Fibroblast of lung (primary cell): ENCODE measurements at regions not wholly inside any gene's neighbourhood (a gene's known extent, or its start where the extent isn't known, plus 50 kb on each side); places are given as distances from the start of the nearest gene placed in this dataset.

Experiments
- DNase-seq, 2 donors: peaks; one replicate each; pipeline versions ENCODE4 v3.0.0 to v3.0.0-alpha.2; 2010; ENCODE audit warnings: low read depth in 2 of 2
- H2AFZ ChIP-seq: 2 replicates; pipeline ENCODE4 v1.5.1; 2012; ENCODE audit warnings: low read length, control low read depth, inconsistent platforms
- H3K27ac ChIP-seq: 2 replicates; pipeline ENCODE4 v1.5.1; 2011; ENCODE audit warnings: low read length, control low read depth; ENCODE audit not compliant: insufficient read depth
- H3K27me3 ChIP-seq: 2 replicates; pipeline ENCODE4 v1.5.1; 2011; ENCODE audit warnings: mild to moderate bottlenecking, low read length; ENCODE audit not compliant: control insufficient read depth, insufficient read depth
- H3K36me3 ChIP-seq: 2 replicates; pipeline ENCODE4 v1.5.1; 2011; ENCODE audit warnings: low read length; ENCODE audit not compliant: control insufficient read depth, insufficient read depth
- H3K4me1 ChIP-seq: 2 replicates; pipeline ENCODE4 v1.5.1; 2011; ENCODE audit warnings: low read length; ENCODE audit not compliant: control insufficient read depth, insufficient read depth; ENCODE audit errors: extremely low read depth
- H3K4me2 ChIP-seq: 2 replicates; pipeline ENCODE4 v1.5.1; 2011; ENCODE audit warnings: low read length, control low read depth; ENCODE audit not compliant: insufficient read depth; ENCODE audit errors: extremely low read depth
- H3K4me3 ChIP-seq, 4 experiments: fragments of 200-600 bp in 1 of 4; sonication (generic) in 1 of 4; replicated peaks in 1 of 4; 2 replicates each; pipeline ENCODE4 v1.5.1; 2011 to 2016; ENCODE audit warnings: low read length in 4 of 4, low read depth in 3 of 4, mild to moderate bottlenecking in 3 of 4, control low read depth in 2 of 4, inconsistent platforms in 1 of 4, mixed read lengths in 1 of 4; ENCODE audit not compliant: insufficient read depth in 1 of 4; ENCODE audit errors: control extremely low read depth in 1 of 4
- H3K79me2 ChIP-seq: 2 replicates; pipeline ENCODE4 v1.5.1; 2012; ENCODE audit warnings: mild to moderate bottlenecking, low read length, inconsistent platforms; ENCODE audit not compliant: control insufficient read depth, insufficient read depth
- H3K9ac ChIP-seq: 2 replicates; pipeline ENCODE4 v1.5.1; 2011; ENCODE audit warnings: mild to moderate bottlenecking, low read length, control low read depth; ENCODE audit not compliant: insufficient read depth
- H3K9me3 ChIP-seq: 2 replicates; pipeline ENCODE4 v1.5.1; 2012; ENCODE audit warnings: low read depth, low read length; ENCODE audit not compliant: control insufficient read depth, insufficient read depth
- H4K20me1 ChIP-seq: 2 replicates; pipeline ENCODE4 v1.5.1; 2011; ENCODE audit warnings: low read length; ENCODE audit not compliant: control insufficient read depth, insufficient read depth; ENCODE audit errors: extremely low read depth
- EZH2 ChIP-seq: IDR thresholded peaks from 2 replicates; pipeline ENCODE4 v1.5.1; 2012; ENCODE audit warnings: low read length, control low read depth, mild to moderate bottlenecking; ENCODE audit errors: missing control alignments
- TF ChIP-seq, protein P1 (sequence below), 2 donors: IDR thresholded peaks in 1 of 2; conservative IDR thresholded peaks in 1 of 2; 1 replicate in 1 of 2; 2 replicates in 1 of 2; pipeline ENCODE4 v1.5.1; 2011 to 2012; ENCODE audit warnings: low read length in 2 of 2, control low read depth in 1 of 2, inconsistent platforms in 1 of 2, low read depth in 1 of 2, mild to moderate bottlenecking in 1 of 2

- Histone ChIP-seq H3K4me2 (no peak overlapping the region), H2AFZ (no peak overlapping the region), H3K79me2 (no peaks in the 10 kb centered on the region), H3K9me3 (no peaks in the 10 kb centered on the region), H3K27ac (no peak overlapping the region), H4K20me1 (no peaks in the 10 kb centered on the region), H3K9ac (no peak overlapping the region), H3K4me1 (no peaks in the 10 kb centered on the region), H3K4me3 (no peak overlapping the region), H3K36me3 (no peaks in the 10 kb centered on the region), H3K27me3 (no peaks in the 10 kb centered on the region)
- DNase-seq, result no peak
- TF ChIP-seq, protein P1, sequence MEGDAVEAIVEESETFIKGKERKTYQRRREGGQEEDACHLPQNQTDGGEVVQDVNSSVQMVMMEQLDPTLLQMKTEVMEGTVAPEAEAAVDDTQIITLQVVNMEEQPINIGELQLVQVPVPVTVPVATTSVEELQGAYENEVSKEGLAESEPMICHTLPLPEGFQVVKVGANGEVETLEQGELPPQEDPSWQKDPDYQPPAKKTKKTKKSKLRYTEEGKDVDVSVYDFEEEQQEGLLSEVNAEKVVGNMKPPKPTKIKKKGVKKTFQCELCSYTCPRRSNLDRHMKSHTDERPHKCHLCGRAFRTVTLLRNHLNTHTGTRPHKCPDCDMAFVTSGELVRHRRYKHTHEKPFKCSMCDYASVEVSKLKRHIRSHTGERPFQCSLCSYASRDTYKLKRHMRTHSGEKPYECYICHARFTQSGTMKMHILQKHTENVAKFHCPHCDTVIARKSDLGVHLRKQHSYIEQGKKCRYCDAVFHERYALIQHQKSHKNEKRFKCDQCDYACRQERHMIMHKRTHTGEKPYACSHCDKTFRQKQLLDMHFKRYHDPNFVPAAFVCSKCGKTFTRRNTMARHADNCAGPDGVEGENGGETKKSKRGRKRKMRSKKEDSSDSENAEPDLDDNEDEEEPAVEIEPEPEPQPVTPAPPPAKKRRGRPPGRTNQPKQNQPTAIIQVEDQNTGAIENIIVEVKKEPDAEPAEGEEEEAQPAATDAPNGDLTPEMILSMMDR (conservative IDR thresholded peaks at IDR 0.05 in 1 of 2, IDR thresholded peaks at IDR 0.05 in 1 of 2; ENCODE audit: low read depth in 1 of 2, low read length in 2 of 2), result no peak
- no peak for TF ChIP-seq EZH2
Observed at GRCh38 chr13:44795176-44795575, 194.1 kb downstream of the NUFIP1 start.

DNA sequence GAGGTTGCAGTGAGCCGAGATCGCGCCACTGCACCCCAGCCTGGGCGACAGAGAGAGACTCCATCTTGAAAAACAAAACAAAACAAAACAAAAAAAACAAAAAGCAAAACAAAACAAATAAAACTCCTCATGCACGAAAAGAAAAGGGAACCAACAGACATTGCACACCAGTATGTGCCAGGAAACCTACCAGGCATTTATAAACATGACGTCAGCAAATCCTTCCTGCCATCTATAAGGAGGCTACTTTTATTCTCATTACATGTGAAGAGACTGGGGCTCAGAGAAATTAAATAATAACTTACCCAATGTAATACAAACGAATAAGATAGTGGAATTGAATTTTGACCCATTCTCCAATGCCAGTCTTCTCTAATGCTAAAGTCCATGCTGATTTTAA is 197.2 kb downstream of the NUFIP1 start:
- no peak overlapping the region for H3K4me3 ChIP-seq
- TF ChIP-seq, protein P1 (conservative IDR thresholded peaks at IDR 0.05 in 1 of 2, IDR thresholded peaks at IDR 0.05 in 1 of 2; ENCODE audit: low read depth in 1 of 2, low read length in 2 of 2), result no peak
- no peak overlapping the region for H3K9ac ChIP-seq
- H3K36me3 ChIP-seq, result no peaks in the 10 kb centered on the region
- no peaks in the 10 kb centered on the region for H3K27me3 ChIP-seq
- no peaks in the 10 kb centered on the region for H3K4me1 ChIP-seq
- H2AFZ ChIP-seq, result no peak overlapping the region
- H3K9me3 ChIP-seq, result no peaks in the 10 kb centered on the region
- H3K79me2 ChIP-seq, result no peaks in the 10 kb centered on the region
- H4K20me1 ChIP-seq, result no peaks in the 10 kb centered on the region
- no peak for DNase-seq
- no peak overlapping the region for H3K27ac ChIP-seq
- no peak overlapping the region for H3K4me2 ChIP-seq

DNA sequence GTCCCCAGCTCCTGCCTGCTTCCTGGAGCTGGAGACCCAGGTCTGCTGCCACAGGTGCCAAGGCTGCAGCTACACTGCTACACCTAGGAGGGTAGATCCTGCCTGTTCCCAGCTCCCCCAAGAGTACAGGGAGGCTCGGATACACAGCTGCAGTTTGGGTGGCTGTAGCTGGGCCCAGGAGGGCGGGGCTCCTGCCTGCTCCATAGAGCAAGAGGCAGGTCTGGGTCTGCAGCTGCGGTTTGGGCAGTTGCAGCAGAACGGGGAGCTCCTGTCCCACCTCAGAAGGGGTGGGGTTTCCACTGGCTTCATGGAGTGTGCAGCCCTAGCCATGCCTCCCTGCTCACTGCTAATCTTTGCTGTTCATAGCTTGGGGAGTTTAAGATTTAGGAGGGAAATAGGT is 199.0 kb downstream of the NUFIP1 start:
- Histone ChIP-seq H3K27ac (no peak overlapping the region), H4K20me1 (no peaks in the 10 kb centered on the region), H3K4me1 (no peaks in the 10 kb centered on the region), H3K4me3 (no peak overlapping the region), H3K9me3 (no peaks in the 10 kb centered on the region), H3K36me3 (no peaks in the 10 kb centered on the region), H3K27me3 (no peaks in the 10 kb centered on the region), H3K4me2 (no peak overlapping the region), H3K79me2 (no peaks in the 10 kb centered on the region), H2AFZ (no peak overlapping the region), H3K9ac (no peak overlapping the region)
- DNase-seq, result no peak
- TF ChIP-seq, protein P1 (conservative IDR thresholded peaks at IDR 0.05 in 1 of 2, IDR thresholded peaks at IDR 0.05 in 1 of 2; ENCODE audit: low read depth in 1 of 2, low read length in 2 of 2), result no peak
- no peak for TF ChIP-seq EZH2
